Kidney (tissue), 13 donors: ENCODE measurements at regions not wholly inside any gene's neighbourhood (a gene's known extent, or its start where the extent isn't known, plus 50 kb on each side); places are given as distances from the start of the nearest gene placed in this dataset.
"Not testable (repeated sequence)": the region's sequence is repeated elsewhere in the genome, so short reads cannot be mapped to it uniquely, and the experiment has no call there.

Experiments used
- DNase-seq, 5 donors: peaks; one replicate each; pipeline ENCODE4 v3.0.0-alpha.2; 2013 to 2020
- FAIRE-seq: peaks from 2 replicates; lab custom pipeline; 2012; peaks lifted over from hg19 to GRCh38; lab: Jason Lieb, UNC
- H3K27ac ChIP-seq, 2 donors: one replicate each; pipeline ENCODE4 v1.7.0; 2013; ENCODE audit warnings: low read depth in 2 of 2, low read length in 2 of 2, inconsistent platforms in 1 of 2
- H3K27me3 ChIP-seq: one replicate; pipeline ENCODE4 v1.7.1; 2013; ENCODE audit warnings: low read length, inconsistent platforms; ENCODE audit not compliant: control insufficient read depth, insufficient read depth
- H3K36me3 ChIP-seq, 3 donors: one replicate each; pipeline versions ENCODE4 v1.7.0 to v1.7.1; 2013; ENCODE audit warnings: low read length in 3 of 3, control low read depth in 1 of 3, inconsistent platforms in 1 of 3; ENCODE audit not compliant: insufficient read depth in 3 of 3, control insufficient read depth in 2 of 3
- H3K4me1 ChIP-seq, 3 donors: one replicate each; pipeline versions ENCODE4 v1.7.0 to v1.7.1; 2013; ENCODE audit warnings: low read length in 3 of 3, inconsistent platforms in 1 of 3, low read depth in 1 of 3; ENCODE audit not compliant: control insufficient read depth in 2 of 3, insufficient read depth in 2 of 3
- H3K4me3 ChIP-seq, 3 donors: one replicate each; pipeline versions ENCODE4 v1.7.0 to v1.8.1; 2013; ENCODE audit warnings: low read length in 3 of 3, control low read depth in 1 of 3, inconsistent platforms in 1 of 3
- H3K9ac ChIP-seq, 3 donors: one replicate each; pipeline versions ENCODE4 v1.7.0 to v1.7.1; 2013; ENCODE audit warnings: low read length in 3 of 3, control low read depth in 1 of 3, inconsistent platforms in 1 of 3
- H3K9me3 ChIP-seq, 3 donors: one replicate each; pipeline versions ENCODE4 v1.7.0 to v1.7.1; 2013; ENCODE audit warnings: low read length in 3 of 3, control low read depth in 1 of 3, inconsistent platforms in 1 of 3; ENCODE audit not compliant: control insufficient read depth in 2 of 3, insufficient read depth in 1 of 3
- CTCF ChIP-seq: IDR thresholded peaks from 3 replicates; pipeline ENCODE4 v1.5.1; 2012; ENCODE audit warnings: mild to moderate bottlenecking, moderate library complexity, borderline replicate concordance; ENCODE audit not compliant: insufficient read depth; ENCODE audit errors: extremely low read depth
- intact Hi-C: fragments of 100-400 bp; cut with DNase I; formaldehyde crosslinking; loops from one replicate; pipeline ENCODE4 v1.11.1; 2022
- donor health status: control.
- donor health status: control.
- donor health status: control.
- donor health status: control.
- donor health status: control.
- donor health status: DM: yes; HTN: yes; CAD: no.
- donor health status: Normal renal cell carcinoma (clear cell type).

GRCh38 chrX:3445806-3446490 lies 99.5 kb upstream of the MXRA5 start:
- H3K36me3 ChIP-seq = no peaks in the 10 kb centered on the region
- H3K9ac ChIP-seq = no peak overlapping the region
- no peaks in the 10 kb centered on the region for H3K9me3 ChIP-seq
- no peak overlapping the region for H3K4me3 ChIP-seq
- H3K4me1 ChIP-seq = no peaks in the 10 kb centered on the region
- FAIRE-seq = no peak
- DNase-seq = no peak
- no peaks in the 10 kb centered on the region for H3K27me3 ChIP-seq
- TF ChIP-seq CTCF = no peak
- H3K27ac ChIP-seq = no peak overlapping the region
- intact Hi-C loops = no loop called here

DNA sequence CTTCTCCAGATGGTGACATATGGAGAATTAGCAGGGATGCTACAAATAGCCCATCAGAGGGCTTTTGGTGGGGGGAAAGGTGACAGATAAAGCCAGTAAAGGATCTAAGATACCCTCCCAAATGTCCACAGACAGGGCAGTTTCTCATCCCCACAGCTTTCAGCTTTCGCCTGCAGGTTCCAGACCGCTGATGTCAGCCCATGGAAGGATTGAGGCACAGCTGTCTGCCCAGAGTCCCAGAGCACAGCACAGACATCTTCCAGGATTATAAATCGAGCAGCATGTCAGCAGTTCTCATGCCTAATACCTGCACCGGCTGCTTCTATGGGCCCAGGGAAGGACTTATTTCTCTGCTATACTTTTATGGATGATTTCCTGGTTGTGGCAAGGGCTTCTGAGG lies 96.7 kb upstream of the MXRA5 start:
- intact Hi-C loops = no loop called here
- no peaks in the 10 kb centered on the region for H3K36me3 ChIP-seq
- FAIRE-seq = no peak

DNA sequence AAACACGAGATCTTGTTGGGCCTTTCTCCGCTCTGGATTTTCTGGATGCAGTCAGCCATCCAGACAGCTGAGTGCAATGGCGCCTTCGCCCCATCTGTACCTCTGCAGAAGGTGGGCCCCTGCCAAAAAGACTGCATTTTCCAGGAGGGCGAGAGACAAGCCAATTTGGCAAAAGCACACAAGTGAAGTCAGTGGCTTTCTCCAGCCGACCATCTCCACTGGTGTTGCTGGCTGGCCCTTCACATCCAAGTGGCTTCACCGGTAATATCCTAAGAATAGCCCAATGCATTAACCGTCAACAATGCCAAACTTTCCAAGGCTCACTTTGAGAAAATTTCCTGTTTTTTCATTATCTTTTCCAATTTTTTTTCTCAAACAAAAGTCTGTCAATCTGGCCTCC lies 96.2 kb upstream of the MXRA5 start:
- Histone ChIP-seq H3K4me3 (no peak overlapping the region), H3K9me3 (no peaks in the 10 kb centered on the region), H3K27me3 (no peaks in the 10 kb centered on the region), H3K4me1 (no peaks in the 10 kb centered on the region), H3K9ac (no peak overlapping the region), H3K36me3 (no peaks in the 10 kb centered on the region), H3K27ac (no peak overlapping the region)
- intact Hi-C loops = no loop called here
- FAIRE-seq (no peak), DNase-seq (no peak)
- TF ChIP-seq CTCF = no peak

More for the DNA sequence above, 96.7 kb upstream of the MXRA5 start:
- no peaks in the 10 kb centered on the region for H3K4me1 ChIP-seq
- no peak for DNase-seq
- H3K27me3 ChIP-seq = no peaks in the 10 kb centered on the region
- no peak overlapping the region for H3K9ac ChIP-seq
- no peak overlapping the region for H3K4me3 ChIP-seq
- H3K9me3 ChIP-seq = no peaks in the 10 kb centered on the region
- no peak for TF ChIP-seq CTCF
- no peak overlapping the region for H3K27ac ChIP-seq

DNA sequence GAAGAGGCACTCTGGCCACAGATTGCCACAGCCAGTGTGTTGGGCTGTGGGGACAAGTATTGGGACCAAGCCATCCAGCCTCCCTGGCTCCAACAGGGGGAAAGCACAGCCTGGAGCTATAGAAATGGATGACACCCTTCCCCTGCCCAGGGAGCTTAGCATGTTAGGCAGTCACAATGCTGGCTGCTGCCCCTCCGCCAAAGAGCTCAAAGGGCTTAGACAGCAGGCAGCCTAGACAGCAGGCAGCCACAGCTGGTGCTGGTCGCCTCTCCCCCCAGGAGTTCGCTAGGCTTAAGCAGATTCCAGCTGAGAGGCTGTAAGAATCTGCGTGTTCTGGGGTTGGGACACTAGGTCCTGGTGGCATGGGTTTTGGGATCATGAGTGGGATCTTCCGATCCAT lies 94.5 kb upstream of the MXRA5 start:
- TF ChIP-seq CTCF = no peak
- FAIRE-seq (no peak), DNase-seq (no peak)
- peaks cover 0 to 1% (median 0%) of the 10 kb centered on the region in 3 donors for H3K9me3 ChIP-seq
- H3K4me1 ChIP-seq = no peaks in the 10 kb centered on the region
- no peak overlapping the region for H3K4me3 ChIP-seq
- no peak overlapping the region for H3K9ac ChIP-seq
- H3K27ac ChIP-seq = no peak overlapping the region
- no peaks in the 10 kb centered on the region for H3K36me3 ChIP-seq
- no peaks in the 10 kb centered on the region for H3K27me3 ChIP-seq
- intact Hi-C loops = no loop called here

- intact Hi-C loops, FAIRE-seq, H3K4me3 ChIP-seq, H3K27ac ChIP-seq, DNase-seq, H3K36me3 ChIP-seq, H3K9me3 ChIP-seq, H3K4me1 ChIP-seq, H3K27me3 ChIP-seq, H3K9ac ChIP-seq: not testable (repeated sequence)
Observed at GRCh38 chrX:3435916-3436315, 89.5 kb upstream of the MXRA5 start.
